ENCODE measurements at regions not wholly inside any gene's neighbourhood (a gene's known extent, or its start where the extent isn't known, plus 50 kb on each side); places are given as distances from the start of the nearest gene placed in this dataset.

GRCh38 chr16:85971902-85972638 lies 73.1 kb downstream of the IRF8 start:
- no peak for DNase-seq (ENCODE audit: low read depth)

- peak; percentile 84 for DNase-seq (ENCODE audit: low read depth)
Observed at GRCh38 chr16:85974428-85975375, 75.7 kb downstream of the IRF8 start.

- DNase-seq (ENCODE audit: low read depth) = peak; percentile 86
Observed at GRCh38 chr16:85975451-85975981, 76.6 kb downstream of the IRF8 start.

- DNase-seq (ENCODE audit: low read depth) = no peak
Observed at GRCh38 chr16:85978291-85978775, 79.4 kb downstream of the IRF8 start.

- DNase-seq (ENCODE audit: low read depth) = no peak
Observed at GRCh38 chr16:85978976-85979375, 80.0 kb downstream of the IRF8 start.

GRCh38 chr16:85979605-85980004 lies 80.6 kb downstream of the IRF8 start:
- no peak for DNase-seq (ENCODE audit: low read depth)

GRCh38 chr16:85980686-85981085 lies 81.7 kb downstream of the IRF8 start:
- no peak for DNase-seq (ENCODE audit: low read depth)

- no peak for DNase-seq (ENCODE audit: low read depth)
Observed at GRCh38 chr16:85981826-85982562, 83.0 kb downstream of the IRF8 start.

- no peak for DNase-seq (ENCODE audit: low read depth)
Observed at GRCh38 chr16:85982563-85982939, 83.6 kb downstream of the IRF8 start.

GRCh38 chr16:85983064-85983463 lies 84.1 kb downstream of the IRF8 start:
- DNase-seq (ENCODE audit: low read depth) = no peak

GRCh38 chr16:85983606-85984230 lies 84.8 kb downstream of the IRF8 start:
- no peak for DNase-seq (ENCODE audit: low read depth)

GRCh38 chr16:85984231-85984880 lies 85.4 kb downstream of the IRF8 start:
- DNase-seq (ENCODE audit: low read depth) = no peak

- DNase-seq (ENCODE audit: low read depth) = no peak
Observed at GRCh38 chr16:85984947-85985451, 86.0 kb downstream of the IRF8 start.

GRCh38 chr16:85986931-85987749 lies 88.2 kb downstream of the IRF8 start:
- no peak for DNase-seq (ENCODE audit: low read depth)

- DNase-seq (ENCODE audit: low read depth) = no peak
Observed at GRCh38 chr16:85987750-85988078, 88.8 kb downstream of the IRF8 start.

- no peak for DNase-seq (ENCODE audit: low read depth)
Observed at GRCh38 chr16:85988306-85988705, 89.3 kb downstream of the IRF8 start.

GRCh38 chr16:85988723-85989313 lies 89.9 kb downstream of the IRF8 start:
- DNase-seq (ENCODE audit: low read depth) = no peak

- no peak for DNase-seq (ENCODE audit: low read depth)
Observed at GRCh38 chr16:85989376-85989775, 90.4 kb downstream of the IRF8 start.

- no peak for DNase-seq (ENCODE audit: low read depth)
Observed at GRCh38 chr16:85989863-85990643, 91.1 kb downstream of the IRF8 start.

Data from renal cortical epithelial cell (primary cell).